GM19043 (cell line): ENCODE measurements at regions not wholly inside any gene's neighbourhood (a gene's known extent, or its start where the extent isn't known, plus 50 kb on each side); places are given as distances from the start of the nearest gene placed in this dataset.
A peak's percentile ranks its signal among the peaks of the same experiment; 100 is the strongest.
"Not testable (repeated sequence)": the region's sequence is repeated elsewhere in the genome, so short reads cannot be mapped to it uniquely, and the experiment has no call there.

ENCODE experiments used
- ATAC-seq: cut with Tn5 transposase; IDR thresholded peaks from one replicate; pipeline ENCODE4 v1.9.1; 2021; ENCODE audit warnings: low read depth; ENCODE audit not compliant: unreplicated experiment

DNA sequence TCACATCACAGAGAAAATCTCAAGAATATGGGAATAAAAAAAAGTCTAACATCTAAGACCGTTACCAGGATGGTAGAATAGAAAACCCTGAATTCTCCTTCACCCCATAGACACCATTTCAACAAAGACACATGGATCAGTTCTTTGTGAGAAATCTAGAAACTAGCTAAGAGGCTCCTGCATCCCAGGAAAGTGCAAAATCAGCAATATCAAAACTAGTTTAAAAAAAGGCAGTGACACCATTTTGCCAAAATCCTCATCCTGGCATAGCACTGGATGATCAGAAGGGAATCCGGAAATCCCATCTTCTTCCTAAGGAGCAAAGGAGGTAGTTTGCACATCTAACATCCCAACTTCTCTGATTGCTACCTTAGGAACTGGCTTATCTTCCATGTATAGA lies 88.9 kb upstream of the MAGEE2 start:
- no peak for ATAC-seq

DNA sequence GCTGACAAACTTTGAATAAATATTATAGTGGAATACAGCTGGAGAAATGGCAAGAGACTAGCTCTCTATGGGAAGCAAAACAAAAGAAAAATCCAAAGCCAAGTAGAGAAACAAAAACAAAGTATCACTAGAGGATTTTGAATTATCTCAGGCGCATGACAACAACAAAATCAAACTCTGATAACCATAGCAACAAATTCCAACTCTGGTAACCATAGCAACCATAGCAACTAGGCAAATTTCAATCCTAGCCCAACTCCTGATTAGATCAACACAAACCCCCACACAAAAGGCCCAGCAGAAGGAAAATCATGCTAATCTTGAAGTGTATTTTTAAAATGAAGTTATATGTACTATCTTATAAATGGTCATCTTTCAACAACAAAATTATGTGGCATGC lies 98.4 kb upstream of the MAGEE2 start:
- no peak for ATAC-seq

DNA sequence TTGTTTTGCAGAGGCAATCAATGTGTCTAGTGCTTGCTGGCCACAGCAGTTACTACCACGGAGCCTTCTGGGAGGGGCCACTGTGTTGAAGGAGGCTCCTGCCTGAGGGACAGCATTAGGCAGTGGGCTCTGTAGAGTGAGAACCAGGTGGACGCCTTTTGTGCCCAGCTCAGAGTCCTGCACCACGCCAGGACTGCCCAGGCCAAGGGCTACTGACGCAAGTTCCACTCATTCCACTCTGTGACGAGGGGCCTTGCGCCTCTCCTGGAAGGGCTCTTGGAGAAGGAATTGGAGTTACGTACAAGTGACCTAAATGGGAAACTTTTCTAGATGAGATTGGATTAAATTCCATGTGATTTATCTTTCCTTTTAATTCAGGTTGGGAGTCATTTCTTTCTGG lies 102.8 kb upstream of the MAGEE2 start:
- no peak for ATAC-seq

DNA sequence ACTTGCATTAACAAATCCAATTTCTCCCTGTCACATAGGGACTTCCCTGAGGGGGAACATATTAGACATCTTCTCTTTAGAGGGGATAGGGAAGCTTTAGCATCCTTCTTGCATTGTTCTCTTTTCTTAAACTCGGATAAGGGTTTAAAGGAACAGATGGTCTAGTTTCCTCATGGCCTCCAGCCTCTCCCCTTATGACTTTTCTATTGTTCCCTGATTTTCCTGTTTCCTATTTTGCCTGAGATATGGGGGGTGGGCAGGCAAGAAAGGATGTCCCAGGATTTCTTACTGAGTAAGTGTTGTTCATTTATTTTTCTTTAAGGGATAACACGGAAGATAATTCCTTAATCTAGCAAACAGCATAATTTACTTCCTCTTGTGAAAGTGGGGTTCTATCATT lies 107.7 kb upstream of the MAGEE2 start:
- ATAC-seq, result no peak

DNA sequence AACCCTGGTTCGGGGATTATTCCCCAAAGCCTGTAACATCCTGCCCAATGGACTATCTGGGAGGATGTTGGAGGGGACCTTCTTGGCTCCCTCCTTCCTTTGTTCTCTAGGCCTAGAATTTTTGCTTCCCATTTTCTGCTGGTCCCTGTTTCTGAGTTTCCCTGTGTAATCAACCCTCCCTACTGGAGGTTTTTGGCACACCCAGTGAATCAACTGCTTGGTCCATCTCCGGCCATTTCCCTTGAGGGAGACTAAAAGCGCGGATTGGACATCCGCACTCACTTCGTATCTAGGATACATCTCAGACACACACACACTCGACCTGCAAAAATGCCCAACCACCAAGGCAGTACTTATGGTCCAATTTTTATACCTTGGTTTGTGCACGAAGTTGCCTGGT lies 108.2 kb upstream of the MAGEE2 start:
- no peak for ATAC-seq

DNA sequence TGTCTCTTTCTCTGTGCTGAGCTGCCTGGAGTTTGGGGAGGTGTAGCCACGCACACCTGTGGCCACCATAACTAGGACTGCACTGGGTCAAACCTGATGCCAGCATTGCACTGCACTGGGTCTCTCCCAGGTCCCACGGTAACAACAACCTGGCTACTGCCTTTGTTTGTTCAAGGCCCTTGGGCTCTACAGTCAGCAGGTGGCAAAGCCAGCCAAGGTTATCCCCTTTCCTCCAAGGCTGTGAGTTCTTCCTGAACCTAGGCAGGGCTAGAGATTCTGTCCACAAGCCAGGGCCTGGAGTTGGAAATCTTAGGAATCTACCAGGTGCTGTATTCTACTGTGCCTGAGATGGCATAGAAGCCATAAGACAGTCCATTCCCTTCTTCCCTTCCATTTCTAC lies 126.7 kb upstream of the MAGEE2 start:
- no peak for ATAC-seq

DNA sequence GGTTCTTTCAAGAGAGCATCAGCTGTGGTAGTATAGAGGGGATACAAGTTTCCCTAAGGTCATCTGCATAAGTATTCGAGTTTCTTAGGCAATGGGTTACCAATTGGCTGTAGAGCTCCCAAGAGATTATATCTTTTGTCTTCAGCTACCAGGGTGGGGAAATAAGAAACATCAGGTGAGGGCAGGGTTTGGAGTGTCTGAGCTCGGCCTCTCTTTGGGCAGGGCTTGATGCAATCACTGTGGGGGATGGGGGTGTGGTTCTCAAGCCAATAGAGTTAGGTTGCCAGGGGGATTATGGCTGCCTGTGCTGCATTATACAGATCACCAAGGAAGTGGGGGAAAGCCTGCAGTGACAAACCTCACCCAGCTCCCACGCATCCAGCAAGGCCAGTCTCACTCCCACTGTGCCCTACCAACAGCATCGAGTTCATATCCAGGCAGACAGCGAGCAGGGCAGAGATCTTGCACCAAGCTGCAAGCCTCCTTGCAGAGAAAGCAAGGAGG lies 172.1 kb upstream of the MAGEE2 start:
- no peak for ATAC-seq

DNA sequence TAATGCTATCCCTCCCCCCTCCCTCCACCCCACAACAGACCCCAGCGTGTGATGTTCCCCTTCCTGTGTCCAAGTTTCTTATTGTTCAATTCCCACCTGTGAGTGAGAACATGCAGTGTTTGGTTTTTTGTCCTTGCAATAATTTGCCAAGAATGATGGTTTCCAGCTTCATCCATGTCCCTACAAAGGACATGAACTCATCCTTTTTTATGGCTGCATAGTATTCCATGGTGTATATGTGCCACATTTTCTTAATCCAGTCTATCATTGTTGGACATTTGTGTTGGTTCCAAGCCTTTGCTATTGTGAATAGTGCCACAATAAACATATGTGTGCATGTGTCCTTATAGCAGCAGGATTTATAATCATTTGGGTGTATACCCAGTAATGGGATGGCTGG lies 176.3 kb upstream of the MAGEE2 start:
- ATAC-seq, result not testable (repeated sequence)

DNA sequence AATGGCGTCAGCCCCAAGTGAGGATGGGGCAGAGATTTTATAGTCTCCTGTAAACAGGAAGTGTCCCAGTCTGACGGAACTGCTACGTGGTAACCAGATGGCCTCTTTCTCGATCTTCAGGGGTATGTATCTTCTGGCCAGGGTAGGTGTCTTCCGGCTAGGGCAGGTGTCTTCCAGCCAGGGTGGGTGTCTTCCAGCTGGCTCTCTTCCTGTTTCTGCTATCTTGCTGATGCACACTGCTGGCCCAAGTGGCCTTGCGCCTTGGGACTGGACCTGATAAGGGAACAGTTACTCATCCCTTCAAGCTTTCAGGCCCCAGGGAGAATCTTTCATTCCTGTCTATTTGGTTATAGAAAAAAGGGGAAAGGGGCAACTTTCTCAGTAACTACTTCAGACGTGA lies 178.7 kb upstream of the MAGEE2 start:
- ATAC-seq, result no peak

DNA sequence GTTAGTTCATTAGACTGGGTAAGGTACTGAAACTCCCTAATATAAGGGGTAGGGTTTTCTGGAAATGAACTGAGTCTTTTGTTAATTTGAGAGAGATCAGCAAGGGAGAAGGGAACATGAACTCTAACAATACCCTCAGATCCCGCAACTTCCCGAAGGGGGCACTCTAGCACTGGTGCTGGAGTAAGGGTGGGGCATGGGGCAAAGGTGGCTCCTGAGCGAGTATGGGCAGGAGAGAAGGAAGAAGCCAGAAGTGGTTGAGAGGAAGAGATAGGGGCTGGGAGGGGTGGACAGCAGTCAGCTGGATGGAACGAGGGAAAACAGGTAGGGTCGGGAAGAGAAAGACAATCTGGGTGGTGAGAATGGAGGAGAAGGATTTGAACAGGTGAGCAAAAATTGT lies 183.2 kb upstream of the MAGEE2 start:
- no peak for ATAC-seq

DNA sequence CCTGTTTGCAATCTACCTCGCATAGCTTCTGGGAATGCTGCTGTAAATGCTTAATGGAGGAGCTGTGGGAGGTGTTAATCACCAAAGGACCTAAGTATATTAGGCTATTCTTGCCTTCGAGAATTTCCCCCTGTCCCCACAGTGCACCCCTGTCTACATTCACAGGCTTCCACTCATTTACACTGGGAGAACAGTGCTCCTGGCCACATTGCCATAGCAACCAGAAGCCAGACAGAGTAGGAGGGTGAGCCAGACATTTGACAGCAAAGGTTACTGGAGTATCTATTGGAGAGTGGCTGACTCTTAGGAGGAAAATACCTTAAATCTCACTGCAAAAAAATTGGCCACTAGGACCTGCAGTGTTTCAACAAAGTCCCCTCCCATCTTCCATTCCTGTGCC lies 185.9 kb upstream of the PBDC1 start:
- ATAC-seq, result no peak

DNA sequence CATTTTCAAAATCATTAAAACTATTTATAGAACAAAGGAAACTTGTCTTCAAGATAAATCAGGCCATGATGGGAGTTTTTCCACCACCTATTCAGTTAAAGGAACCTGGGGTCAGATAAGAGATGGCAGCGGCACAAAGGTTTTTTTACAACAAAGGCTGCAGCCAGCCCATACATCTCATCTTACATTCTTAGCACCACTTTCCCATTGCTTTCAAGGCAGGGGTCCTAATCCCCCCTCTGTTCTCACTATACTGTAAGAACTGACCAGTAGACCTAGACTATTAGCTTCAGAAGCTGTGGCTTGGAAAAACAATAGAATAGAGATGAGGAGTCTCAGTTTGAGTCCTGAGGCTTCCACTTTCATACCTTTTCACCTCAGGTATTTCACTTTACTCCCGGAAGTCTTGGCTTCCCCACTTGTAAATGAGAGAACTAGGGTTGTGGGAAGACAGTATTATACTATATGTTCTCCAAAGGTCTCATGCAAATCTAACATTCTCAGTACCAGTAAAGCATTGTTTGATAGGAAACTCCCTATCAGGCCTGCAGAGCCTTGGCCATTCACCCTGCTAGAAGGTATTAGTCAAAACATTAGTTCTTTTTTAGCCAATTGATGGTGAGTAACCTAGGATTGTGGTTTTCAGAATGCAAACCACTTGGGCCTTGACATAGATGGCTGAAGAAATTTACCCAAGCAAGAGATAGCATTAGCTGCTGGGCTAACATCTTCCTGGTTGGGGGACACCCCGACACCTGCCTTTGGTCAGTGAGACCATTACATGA lies 182.9 kb upstream of the PBDC1 start:
- peak; percentile 65 for ATAC-seq

DNA sequence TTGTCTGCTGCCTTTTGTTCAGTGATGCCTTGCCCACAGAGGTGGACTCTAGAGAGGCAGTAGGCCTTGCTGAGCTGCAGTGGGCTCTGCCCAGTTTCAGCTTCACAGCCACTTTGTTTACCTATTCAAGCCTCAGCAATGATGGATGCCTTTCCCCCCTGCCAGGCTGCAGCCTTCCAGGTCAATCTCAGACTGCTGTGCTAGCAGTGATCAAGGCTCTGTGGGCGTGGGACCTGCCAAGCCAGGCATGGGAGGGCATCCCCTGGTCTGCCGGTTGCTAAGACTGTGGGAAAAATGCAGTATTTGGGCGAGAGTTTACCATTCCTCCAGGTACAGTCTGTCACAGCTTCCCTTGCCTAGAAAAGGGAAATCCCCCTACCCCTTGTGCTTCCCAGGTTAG lies 175.2 kb upstream of the PBDC1 start:
- ATAC-seq, result no peak

DNA sequence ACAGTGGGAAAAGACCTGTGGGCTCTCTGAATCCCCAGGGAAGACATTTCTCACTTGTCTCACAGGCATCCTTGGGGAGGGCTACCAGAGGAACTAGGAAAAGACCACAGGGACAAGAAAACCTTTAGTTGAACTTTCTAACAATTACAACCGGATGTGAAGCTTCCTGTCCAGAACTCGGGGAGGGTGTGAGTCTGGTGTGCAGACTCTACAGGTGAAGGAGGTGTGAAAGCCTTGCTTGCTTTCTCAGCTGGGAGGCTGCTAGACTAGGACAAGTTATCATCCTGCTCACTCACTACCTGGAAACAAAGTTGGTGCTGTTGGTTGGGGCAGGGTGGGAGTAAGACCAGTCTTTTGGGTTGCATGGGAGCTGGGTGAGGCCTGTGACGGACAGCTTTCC lies 158.5 kb upstream of the PBDC1 start:
- ATAC-seq, result no peak

DNA sequence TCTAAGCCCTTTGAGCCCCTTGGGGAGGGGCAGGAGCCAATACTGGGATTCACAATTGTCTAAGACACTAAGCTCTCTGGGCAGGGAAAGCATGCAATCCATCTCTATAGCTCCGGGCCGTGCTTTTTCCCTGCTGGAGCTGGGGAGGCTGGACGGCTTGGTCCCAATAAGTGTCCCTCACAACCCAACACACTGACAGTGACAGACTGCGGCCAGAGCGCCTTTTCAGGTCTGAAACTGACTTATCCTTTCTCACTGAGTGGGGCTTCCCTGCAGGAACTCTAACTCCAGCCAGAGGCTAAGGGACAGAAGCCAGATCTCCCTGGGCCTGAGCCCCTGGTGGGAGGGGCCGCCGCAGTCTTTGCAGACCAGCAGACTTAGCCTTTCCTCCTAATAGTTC lies 146.6 kb upstream of the PBDC1 start:
- ATAC-seq, result no peak

DNA sequence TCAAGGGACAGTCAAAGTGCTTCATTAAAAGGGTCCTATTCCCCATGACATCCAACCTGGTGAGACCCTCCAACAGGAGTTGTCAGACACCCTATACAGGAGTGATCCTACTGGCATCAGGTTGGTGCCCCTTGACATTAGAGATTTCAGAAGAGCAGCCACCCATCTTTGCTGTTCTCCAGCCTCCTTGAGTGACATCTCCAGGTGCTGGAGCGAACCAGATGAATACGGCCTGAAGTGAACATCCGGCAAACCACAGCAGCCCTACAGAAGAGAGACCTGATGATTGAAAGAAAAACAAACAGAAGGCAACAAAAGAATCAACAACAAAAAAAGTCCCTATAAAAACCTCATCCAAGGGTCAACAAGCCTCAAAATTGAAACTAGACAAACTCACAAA lies 146.1 kb upstream of the PBDC1 start:
- no peak for ATAC-seq

DNA sequence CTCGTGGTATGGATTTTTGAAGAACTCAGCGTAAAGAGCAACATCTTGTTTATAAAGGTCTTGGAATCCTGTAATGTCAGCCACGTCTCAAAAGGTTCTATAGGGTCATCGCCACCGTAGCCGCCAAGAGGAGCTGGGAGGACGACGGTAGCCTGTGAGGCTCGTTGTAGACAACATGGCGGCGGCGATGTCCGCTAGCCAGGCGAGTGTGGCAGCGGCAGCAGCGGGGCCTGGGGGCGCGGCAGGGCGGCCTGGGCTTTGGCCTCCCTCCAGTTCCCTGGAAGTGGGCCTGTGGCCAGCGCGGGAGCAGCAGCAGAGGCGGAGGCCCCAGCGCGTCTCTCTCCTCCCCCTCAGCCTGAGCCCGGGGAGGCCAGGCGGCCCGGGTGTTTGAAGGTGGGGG lies 143.5 kb upstream of the PBDC1 start:
- no peak for ATAC-seq

DNA sequence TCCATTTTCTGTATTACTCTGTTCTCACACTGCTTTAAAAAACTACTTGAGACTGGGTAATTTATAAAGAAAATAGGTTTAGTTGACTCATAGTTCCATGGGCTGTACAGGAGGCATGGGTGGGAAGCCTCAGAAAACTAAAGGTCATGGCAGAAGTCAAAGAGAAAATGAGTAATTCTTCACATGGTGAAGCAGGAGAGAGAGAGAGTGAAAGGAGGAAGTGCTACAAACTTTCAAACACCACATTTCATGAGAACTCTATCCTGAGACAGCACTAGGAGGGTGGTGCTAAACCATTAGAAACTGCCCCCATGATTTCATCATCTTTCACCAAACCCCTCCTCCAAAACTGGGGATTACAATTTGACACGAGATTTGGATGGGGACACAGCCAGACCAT lies 108.0 kb upstream of the PBDC1 start:
- no peak for ATAC-seq

DNA sequence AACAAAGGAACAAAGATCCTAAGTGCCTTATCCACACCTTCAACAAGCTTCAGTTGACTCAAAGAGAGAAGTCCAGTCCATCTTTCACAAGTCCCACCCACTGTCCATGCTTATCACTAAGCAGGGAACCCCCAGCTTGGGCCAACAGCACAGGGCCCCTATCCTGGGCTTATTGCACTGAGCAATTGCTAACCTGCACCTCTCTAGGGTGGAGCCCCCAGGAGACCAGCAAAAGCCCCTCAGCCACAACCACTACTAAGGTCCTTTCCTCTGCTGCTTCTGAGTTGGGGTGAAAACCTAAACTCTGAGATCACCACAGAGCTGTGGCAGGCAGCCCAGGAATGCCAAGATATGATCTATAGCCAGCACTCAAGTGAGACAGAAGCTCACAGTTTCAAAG lies 96.7 kb upstream of the PBDC1 start:
- ATAC-seq, result no peak

DNA sequence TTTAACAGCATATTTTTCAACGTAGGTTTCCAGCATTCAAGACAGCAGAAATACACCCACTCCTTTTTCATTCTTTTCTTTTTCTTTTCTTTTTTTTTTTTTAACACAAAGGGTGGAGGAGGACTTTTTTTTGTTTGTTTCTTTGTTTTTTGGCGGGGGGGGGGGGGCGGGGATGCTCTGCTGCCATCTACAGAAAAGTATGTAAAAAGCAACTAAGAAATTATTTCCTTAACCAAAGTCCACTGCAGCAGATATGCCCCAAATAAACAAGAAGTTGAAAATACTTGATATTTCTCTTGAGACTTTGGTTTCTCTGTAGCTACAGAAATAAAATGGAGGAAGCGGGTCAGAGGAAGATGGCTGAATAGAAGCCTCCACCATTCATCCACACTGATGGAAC lies 63.2 kb upstream of the PBDC1 start:
- ATAC-seq, result no peak
